ENCODE measurements at regions not wholly inside any gene's neighbourhood (a gene's known extent, or its start where the extent isn't known, plus 50 kb on each side); places are given as distances from the start of the nearest gene placed in this dataset.
A peak's percentile ranks its signal among the peaks of the same experiment; 100 is the strongest.
"Not testable (repeated sequence)": the region's sequence is repeated elsewhere in the genome, so short reads cannot be mapped to it uniquely, and the experiment has no call there.

DNA sequence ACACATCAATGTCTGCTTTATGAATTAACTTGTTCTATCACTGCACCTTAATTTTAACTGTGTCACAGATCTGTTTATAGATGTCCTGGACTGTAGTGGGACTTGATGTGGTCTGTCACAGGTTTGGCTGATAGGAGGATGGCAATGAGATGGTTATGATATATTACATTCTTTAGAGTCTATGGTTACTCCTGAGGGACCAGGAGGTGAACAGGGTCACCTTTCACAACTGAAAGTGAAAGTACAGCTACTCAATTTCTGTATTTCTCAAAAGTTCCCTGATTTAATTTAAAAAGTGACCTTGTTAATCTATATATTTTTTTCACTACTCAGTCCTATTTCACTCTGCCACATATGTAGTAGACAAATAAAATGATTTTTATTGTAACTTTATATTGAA, 1284.1 kb upstream of the GYPC start:
- DNase-seq, result no peak

DNA sequence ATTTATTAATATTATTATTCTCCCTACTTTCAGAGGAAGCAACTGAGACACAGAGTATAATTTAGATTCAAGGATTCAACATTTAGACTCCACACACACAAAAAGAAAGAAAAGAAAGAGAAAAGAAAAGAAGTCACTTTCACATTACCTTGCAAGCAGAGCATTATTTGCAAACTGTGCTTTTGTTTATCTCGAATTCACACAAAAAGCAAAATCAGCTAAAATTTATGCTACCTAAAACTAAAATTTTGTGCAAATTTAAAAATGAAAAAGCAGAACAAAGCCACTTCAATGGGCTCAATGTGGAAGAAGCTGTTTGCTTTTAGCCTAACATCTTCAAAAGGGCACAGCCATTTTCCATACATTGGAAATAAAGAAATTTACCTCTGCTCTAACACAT, 1282.7 kb upstream of the GYPC start:
- DNase-seq, result no peak

DNA sequence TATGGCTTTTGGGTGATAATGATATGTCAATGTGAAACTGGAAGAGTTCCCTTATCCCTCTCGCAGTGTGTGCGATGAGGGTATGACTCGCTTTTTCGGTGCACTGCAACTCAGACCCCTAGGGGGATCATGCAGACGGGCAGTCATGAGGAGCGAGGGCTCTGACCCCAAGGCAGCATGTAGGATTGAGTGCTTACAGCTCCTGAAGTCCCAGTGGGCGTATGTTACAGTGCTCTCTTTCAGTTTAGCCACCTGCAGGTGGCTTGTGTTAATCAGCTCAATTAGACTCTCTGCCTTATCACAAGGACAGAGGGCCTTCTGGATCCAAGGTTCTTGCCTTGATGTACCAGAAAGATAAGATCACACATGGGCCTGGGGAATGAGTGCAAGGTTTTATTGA, 1269.9 kb upstream of the GYPC start:
- DNase-seq, result no peak

DNA sequence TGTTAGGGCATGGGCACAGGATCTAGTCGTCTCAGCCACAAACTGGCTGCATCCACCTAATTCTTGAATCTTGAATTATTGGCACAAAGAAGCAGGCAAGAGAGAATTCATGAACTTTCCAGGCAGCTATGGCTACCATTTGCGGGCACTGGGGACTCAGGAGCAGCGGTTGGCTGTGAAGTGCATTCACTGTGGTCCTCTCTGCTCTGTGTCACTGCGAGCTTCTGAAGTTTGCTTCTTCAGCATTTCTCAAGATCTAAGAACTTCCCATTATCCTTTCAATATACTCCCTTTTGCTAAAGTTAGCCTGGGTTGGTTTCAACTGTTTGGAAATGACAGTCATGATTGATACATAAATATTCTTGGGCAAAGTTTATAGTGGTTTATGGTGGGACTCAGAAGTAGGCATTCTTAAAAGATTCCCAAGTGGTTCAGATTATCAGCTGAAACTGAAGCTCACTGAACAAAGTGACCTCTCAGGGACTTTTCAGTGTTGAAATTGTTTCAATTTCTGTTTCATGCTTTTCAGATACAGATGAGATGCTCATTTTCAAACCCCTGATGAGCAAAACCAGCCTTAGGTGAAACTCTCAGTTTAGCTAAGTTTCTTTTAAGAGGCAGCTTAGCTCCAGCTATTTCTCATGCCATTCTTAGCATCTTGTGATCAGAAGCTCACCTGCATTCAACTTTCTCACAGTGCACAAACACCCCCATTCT, 1258.3 kb upstream of the GYPC start:
- DNase-seq, result no peak

DNA sequence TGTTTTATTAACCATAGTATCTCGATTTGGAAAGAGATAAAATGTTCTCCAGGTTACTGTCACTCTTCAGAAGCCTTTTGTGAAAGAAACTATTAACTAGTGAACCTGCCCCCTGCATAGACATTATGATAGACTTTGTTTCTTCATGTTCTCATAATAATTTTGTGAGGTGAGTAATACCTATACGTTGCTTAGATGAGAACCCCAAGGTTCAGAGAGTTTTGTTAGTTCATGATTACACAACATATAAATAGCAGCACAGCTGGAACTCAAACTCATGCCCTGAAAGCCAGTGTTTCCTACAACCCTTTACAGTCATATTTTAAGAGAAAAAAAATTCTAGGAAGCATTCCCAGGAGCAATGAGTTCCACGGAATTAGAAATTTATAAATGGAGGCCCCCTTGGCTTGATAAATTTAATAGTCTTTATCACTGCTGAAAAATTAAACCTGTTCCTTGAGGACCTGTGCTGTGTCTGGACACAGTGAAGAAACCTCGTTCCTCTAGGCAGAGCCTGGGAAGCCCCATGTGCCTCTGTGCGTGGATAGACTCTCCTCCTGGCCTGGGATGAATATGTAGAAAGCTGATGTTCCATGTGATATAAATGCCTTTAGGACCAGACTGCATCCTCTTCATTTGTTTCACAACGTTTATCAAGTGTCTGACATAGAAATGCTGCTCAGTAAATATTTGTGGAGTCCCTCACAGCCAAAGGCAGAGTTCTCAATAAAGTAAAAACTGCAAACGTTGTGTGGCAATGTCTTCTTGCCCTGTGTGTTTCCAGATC, 1257.0 kb upstream of the GYPC start:
- DNase-seq, result no peak

DNA sequence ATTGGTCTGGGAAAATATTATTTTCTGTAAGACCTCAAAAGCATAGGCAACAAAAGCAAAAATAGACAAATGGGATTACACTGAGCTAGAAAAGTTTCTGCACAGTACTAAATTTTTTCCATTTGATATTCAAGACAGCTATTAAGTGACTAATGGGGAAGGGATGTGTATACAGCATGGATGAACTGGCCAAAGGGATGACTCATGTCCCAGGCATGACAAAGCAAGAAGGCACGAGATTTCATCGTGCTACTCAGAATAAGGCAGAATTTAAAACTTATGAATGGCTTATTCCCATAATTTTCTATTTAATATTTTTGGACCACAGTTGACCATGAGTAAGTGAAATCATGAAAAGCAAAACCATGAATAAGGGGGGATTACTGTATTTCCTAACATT, 1250.1 kb upstream of the GYPC start:
- DNase-seq, result no peak

DNA sequence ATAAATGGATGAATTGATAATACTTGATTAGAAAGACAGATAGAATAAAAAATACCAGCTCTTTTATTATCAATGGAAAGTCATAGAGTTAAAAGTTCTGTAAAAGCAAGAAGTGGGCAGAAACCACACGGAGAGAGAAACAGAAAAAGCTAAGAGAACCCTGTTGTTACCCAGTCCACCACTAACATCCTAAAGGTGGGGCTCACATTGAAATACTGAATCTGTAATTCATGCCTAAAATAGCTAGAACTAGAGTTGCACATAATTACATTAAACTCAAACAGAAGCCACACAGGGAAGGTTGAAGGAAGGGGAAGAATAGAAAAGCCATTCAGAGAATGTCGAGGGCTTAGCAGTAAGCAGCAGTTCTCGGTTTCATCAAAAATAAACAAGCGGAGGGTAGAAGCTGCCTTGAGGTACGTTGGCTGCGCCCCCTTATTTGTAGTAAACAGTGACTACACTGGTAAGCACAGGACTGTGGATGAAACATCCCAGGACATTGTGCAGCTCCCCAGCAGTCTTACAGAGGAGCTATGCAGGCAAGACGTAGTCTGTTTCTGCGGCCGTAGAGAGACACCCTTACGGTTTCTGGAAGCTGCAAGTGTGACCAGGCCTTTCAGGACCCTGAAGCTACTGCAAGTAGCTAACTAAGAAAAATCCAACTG, 1247.0 kb upstream of the GYPC start:
- no peak for DNase-seq

DNA sequence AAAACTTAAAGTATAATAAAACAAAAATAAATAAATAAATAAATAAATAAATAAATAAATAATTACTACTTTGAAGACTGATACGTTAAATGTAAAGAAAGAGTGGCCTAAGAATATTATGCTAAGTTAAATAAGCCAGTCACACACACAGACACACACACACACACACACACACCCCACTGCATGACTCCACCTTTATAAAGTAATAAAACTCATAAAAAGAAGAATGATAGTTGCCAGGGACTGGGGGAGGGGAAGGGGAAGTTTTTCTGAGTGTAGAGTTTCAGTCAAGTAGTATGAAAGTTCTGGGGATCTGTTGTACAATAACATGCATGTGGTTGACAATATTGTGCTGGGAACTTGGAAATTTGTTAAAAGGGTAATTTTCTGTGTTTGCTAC, 1237.5 kb upstream of the GYPC start:
- no peak for DNase-seq

DNA sequence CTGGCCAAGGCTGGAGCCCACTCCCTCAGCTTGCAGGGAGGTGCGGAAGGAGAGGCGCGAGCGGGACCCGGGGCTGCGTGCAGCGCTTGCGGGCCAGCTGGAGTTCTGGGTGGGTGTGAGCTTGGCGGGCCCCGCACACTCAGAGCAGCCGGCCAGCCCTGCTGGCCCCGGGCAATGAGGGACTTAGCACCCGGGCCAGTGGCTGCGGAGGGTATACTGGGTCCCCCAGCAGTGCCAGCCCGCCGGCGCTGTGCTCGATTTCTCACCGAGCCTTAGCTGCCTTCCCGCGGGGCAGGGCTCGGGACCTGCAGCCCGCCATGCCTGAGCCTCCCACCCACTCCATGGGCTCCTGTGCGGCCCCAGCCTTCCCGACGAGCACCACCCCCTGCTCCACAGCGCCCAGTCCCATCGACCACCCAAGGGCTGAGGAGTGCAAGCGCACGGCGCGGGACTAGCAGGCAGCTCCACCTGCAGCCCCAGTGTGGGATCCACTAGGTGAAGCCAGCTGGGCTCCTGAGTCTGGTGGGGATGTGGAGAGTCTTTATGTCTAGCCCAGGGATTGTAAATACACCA, 1233.7 kb upstream of the GYPC start:
- DNase-seq, result not testable (repeated sequence)

DNA sequence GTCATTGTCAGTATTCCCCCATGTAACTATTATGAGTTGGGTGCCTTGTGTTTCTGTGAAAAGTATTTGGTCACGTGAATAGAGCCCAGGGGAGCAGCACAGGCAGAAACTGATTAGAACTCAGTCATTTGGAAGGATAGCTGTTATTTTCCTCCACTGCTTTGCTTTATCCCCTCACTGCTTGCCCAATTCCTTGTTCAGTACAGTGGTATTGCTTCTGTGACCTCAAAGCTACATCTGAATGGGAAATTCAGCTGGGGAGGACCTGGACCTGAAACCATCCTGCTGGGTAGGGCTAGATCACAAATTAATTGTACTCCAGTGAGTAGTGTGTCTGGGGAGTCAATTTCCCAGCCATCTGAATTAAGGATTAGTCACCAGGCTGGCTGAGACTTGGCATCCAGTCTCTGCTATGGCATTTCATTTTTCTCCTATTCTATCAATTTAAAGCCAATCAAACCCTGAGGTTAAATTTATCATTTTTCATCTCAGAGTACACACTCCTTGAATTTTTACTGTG, 1231.6 kb upstream of the GYPC start:
- no peak for DNase-seq

DNA sequence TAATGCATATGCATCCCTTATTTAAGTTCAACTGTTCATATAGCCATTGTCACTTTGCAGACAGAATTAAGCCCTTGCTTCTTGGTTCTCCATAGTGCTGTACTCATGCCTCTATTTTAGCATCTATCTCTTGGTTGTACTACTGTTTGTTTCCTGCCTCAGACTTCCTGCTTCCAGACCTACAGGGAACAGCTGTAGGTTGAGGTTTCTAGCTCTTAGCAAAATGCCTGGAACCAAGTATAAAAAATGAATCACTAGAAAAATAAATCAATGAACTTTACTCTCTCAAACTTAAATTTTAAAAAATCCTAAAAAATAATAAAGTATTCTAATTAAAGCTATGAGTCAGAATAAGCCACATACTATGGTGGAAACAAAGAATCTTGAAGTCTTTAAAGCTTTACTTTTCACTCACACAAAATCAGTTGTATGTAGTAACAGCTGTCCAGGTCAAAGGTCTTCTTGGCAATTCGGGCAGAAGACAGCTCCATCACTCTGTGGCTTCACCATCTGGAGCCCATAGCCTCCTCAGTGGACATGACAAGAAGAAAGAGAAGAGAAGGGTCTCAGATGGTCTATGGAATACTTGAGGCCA, 1228.1 kb upstream of the GYPC start:
- DNase-seq, result no peak

DNA sequence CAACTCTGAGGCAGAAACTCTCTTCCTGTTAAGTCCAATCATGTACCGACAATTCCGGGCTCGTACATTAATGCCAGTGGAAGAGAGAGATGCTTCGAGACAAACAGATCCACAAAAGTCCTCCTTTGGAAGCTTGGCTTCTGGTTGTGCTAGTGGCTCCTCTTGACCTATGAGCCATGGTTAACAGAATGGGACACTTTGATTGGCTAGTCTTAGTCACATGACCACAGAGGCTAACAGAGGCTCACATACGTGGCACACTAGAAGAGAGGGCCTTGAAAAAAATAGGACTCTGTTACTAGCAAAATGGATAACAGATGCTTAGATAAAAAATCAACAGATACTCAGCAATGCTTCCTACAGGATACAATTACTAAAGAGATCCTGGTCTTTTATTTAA, 1211.9 kb upstream of the GYPC start:
- DNase-seq, result no peak

DNA sequence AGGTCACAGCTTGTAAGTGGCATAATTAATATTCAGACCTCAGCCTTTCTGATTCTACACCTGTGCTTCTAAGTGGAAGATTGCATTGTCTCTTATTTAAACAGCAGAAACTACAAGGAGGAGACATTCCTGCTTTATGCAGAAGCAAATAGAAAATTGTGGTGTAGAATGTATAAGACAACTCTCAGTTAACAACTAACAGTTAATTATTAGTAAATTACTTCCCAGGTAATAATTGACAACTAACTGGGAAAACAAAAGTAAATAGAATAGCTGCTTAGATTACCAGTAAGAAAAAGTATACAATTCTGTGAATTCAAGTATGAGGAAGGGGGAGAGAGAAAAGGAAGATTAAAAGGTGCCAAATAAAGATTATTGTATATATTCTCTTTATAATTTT, 1210.5 kb upstream of the GYPC start:
- DNase-seq, result no peak

DNA sequence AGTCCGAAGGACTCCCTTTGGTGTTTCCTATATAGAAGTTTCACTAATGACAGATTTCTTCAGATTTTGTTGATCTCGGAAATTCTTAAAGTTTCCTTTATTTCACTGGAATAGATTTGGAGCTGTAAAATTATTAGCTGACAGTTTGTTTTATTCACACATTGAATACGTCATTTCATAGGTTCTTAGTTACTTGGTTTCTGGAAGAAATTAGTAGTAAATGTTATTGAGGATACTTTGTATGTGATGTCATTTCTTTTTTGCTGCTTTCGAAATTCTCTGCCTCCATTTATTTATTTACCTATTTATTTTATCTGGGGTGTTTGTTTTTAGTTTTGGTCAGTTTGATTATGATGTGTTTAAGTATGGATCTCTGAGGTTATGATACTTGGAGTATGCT, 1205.9 kb upstream of the GYPC start:
- DNase-seq, result no peak

DNA sequence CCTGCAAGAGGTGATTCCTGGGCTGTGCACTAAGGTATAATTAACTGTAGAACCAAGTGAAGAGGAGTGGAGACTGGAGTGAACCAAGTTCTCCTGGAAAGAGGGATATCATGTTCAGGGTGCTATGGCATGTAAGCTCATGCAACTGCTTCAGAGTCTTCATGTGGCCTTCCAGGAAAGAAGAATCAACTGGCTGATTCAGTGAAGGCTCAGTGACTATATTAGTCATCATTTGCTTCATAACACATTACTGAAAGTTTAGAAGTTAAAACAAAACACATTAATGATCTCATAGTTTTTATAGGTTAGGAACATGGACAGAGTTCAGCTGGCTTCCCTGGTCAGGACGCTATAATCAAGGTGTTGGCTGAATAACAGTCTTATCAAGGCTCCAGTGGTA, 1200.8 kb upstream of the GYPC start:
- no peak for DNase-seq

DNA sequence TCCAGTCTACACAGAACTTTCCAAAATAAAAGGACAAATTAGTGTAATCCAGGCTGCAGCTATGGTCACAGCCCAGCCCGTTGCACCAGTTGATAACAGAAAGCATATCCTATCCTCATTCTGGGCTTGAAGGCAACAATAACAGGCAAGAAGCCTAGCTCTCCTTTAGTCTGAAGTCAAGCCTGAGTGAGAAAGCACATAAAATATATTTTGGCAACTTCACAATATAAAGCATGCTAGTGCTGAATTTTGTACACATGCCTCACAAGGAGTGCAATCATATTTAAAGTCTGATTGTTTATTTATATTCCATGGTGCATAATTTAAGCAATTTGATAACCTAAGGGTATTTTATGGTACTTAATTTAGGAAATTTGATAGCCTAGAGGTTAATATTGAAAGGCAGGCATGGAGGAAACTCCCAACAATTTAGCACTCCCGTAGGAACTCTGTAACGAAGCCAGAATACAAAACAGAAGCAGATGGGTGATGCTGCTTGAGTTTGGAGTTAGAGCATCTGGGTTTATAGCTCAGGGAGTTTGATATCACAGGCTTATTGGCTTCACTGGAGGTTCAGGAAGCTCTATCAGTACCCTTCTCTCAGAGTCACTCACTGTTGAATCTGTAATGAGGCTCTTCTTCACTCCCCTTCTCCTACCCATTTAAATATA, 1199.1 kb upstream of the GYPC start:
- DNase-seq, result no peak

DNA sequence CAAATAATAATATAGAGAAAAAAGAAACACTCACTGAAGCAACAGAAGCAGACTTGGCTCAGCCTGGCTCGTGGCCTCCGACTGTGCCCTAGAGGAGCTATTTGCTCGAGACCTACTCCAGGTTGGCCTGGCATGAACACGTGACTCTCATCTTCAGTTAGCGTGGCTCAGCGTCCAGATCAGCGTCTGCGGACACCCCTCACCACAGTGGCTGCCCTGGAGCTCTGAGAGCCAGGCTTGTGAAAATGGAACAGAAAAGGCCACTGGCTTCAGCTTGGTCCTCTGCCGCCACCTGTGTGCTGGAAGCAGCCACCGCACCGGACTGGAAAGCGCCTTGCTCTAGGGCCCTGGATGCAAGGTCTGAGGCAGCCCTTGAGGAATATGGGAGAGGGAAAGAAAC, 1184.0 kb upstream of the GYPC start:
- DNase-seq, result peak; percentile 46

DNA sequence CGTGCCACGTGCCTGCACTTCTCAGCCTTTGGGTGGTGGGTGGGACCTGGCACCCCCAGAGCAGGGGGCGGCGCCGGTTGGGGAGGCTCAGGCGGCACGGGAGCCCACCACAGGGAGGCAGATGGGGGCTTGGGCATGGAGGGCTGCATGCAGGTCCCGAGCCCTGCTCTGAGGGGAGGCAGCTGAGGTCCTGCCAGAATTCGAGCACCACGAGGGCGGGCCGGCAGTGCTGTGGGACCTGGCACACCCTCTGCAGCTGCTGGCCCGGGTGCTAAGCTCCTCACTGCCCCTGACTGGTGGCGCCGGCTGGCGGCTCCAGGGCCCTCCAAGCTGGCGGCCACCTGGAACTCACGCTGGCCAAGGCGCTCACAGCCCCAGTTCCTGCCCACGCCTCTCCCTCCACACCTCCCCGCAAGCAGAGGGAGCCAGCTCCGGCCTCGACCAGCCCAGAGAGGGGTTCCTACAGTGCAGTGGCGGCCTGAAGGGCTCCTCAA, 1176.8 kb upstream of the GYPC start:
- DNase-seq, result no peak

DNA sequence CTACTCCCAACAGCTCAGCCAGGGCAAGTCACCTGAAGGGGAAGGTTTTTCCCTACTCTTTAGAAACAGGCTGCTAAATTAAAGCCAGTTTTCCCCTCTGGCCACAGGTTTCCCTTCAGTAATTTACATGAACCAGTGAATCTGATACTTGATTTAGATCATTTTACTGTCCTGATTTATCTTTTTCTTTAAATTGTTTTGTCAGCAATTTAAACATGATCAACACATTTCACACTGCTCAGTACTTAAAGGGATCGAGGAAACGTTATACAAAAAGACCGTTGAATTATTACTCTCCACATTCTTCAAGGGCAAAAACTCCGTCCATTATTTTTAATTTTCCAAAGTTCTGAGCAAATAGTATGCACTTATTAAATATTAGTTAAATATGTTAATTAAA, 1165.7 kb upstream of the GYPC start:
- DNase-seq, result no peak

DNA sequence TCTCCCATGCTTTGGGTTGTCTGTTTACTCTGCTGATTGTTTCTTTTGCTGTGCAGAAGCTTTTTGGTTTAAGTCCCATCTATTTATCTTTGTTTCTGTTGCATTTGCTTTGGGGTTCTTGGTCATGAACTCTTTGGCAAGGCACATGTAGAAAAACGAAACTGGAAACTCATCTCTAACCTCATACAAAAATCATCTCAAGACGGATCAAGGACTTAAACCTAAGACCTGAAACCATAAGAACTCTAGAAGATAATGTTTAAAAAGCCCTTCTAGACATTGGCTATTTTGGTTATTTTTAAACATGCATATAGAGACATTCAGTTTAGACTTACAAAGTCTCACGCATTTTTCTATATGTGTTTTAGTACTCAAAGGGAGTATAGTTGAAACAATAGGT, 1164.3 kb upstream of the GYPC start:
- no peak for DNase-seq

DNA sequence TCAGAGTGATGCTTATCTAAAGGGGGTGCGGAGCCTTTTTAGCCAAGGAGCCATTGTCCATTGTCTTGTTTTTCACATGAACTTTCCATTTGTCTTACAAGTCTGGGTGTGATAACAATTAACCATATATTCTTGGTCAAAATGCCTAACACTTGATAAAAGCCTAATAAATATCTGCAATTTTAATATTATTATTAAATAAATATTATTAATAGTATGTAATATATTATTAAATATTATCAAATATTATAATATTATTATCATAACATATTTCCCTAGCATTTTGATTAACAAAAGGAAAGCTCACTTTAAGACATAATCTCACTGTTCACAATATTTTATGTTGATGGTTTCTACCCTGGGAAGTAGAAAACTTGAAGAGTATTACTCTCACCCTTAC, 1143.6 kb upstream of the GYPC start:
- no peak for DNase-seq

DNA sequence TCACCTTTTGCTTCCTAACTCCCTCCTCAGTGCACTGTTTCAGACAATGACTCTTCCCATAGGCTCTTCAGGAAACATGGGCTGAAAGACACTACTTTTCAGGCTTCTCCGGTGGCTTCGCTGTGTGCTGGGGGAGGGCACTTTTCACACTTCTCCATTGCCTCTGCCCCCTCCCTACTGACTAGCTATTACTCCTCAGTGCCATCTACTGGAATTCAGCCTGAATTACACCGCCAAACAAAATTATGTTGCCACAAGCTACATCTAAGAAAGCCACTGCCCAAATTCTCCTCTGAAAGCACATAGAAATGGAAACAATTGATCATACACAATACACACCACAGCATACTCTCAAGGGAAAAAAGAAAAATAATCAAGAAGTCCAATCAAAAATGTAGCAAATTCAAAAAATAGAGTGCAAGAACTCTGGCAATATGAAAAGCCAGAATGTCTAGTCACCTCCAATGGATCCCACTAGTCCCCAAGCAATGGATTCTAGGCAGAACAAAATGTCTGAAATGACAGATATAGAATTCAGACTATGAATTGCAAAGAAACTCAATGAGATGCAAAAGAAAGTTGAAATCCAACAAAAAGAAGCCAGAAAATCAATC, 1139.4 kb upstream of the GYPC start:
- no peak for DNase-seq

Data from SHP77 treated with DMSO at 0.1 percent for 48 hours (cell line).